Lower leg skin (tissue), 3 donors: ENCODE measurements at regions not wholly inside any gene's neighbourhood (a gene's known extent, or its start where the extent isn't known, plus 50 kb on each side); places are given as distances from the start of the nearest gene placed in this dataset.

Experiments used
- CTCF ChIP-seq, 3 donors: fragments of 450-650 bp; IDR thresholded peaks; one replicate each; pipeline ENCODE4 v1.5.1; 2016; ENCODE audit warnings: antibody characterized with exemption in 3 of 3, mild to moderate bottlenecking in 3 of 3, moderate library complexity in 2 of 3
- POLR2A ChIP-seq, 2 donors: fragments of 450-650 bp; IDR thresholded peaks; one replicate each; pipeline ENCODE4 v1.6.1; 2016 to 2017; ENCODE audit warnings: antibody characterized with exemption in 2 of 2, mild to moderate bottlenecking in 1 of 2, moderate library complexity in 1 of 2

GRCh38 chr5:155368490-155368889, 354.9 kb downstream of the KIF4B start:
- TF ChIP-seq CTCF (IDR thresholded peaks at IDR 0.05) (no peak), POLR2A (IDR thresholded peaks at IDR 0.05) (no peak)
